ENCODE measurements at regions not wholly inside any gene's neighbourhood (a gene's known extent, or its start where the extent isn't known, plus 50 kb on each side); places are given as distances from the start of the nearest gene placed in this dataset.

DNA sequence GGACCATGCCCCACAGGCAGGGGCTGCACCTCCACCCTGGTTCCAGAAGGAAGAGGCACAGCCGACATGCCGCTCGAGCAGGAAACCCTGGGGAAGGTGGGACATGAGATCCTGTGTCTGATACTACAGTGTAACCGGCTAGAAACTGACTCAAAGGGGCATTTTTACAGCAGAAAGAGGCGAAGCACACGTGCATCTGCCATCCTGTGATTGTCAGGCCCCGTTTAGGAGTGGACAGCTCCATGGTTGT, 62.7 kb downstream of the SIK1 start:
- DNase-seq (ENCODE audit: low read depth, low spot score), result no peak
- TF ChIP-seq, protein P1, sequence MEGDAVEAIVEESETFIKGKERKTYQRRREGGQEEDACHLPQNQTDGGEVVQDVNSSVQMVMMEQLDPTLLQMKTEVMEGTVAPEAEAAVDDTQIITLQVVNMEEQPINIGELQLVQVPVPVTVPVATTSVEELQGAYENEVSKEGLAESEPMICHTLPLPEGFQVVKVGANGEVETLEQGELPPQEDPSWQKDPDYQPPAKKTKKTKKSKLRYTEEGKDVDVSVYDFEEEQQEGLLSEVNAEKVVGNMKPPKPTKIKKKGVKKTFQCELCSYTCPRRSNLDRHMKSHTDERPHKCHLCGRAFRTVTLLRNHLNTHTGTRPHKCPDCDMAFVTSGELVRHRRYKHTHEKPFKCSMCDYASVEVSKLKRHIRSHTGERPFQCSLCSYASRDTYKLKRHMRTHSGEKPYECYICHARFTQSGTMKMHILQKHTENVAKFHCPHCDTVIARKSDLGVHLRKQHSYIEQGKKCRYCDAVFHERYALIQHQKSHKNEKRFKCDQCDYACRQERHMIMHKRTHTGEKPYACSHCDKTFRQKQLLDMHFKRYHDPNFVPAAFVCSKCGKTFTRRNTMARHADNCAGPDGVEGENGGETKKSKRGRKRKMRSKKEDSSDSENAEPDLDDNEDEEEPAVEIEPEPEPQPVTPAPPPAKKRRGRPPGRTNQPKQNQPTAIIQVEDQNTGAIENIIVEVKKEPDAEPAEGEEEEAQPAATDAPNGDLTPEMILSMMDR (IDR thresholded peaks at IDR 0.05; ENCODE audit: low read depth, low read length), result no peak
- in situ Hi-C loops (cut with HindIII; ENCODE audit: low sequenced_read_pairs), result no loop called here
- no peak overlapping the region for H3K4me3 ChIP-seq (ENCODE audit: low read depth, low read length)

DNA sequence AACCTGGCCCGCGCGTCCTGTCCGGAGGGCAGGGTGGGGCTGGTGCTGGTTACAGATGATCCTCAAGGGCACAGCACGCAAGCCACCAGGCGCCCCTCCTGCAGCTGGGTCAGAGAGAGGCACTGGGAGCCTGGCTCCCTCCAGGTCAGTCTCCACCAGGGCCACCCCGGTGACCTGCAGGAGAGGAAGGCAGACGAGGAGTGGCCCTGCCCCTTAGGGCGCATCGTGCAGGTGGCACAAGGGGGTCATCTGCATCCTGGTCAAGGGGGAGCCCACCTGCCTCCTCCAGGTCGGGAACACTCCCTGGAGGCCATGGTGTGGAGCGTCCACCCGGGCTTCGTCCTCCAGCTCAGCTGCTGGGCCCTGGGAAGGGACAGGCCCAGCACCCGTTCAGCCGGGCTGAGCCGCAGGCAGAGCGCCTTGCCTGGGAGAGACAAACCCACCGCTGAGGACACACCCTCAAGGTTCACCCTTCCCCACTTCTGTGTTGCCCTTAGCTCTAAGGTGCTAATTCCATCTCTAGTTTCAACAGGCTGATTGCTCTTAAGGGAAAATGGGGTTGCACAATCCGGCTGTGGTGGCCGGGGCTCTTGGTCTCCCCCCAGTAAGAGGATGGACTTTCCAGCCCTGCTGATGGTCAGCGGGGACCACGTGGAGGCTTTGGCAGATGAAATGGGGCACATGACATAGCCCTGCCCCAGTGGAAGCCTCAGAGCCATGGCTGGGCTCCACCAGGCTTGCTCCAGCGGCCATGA, 63.2 kb downstream of the SIK1 start:
- TF ChIP-seq, protein P1 (IDR thresholded peaks at IDR 0.05; ENCODE audit: low read depth, low read length), result no peak
- in situ Hi-C loops (cut with HindIII; ENCODE audit: low sequenced_read_pairs), result no loop called here
- no peak for DNase-seq (ENCODE audit: low read depth, low spot score)
- H3K4me3 ChIP-seq (ENCODE audit: low read depth, low read length), result no peak overlapping the region

DNA sequence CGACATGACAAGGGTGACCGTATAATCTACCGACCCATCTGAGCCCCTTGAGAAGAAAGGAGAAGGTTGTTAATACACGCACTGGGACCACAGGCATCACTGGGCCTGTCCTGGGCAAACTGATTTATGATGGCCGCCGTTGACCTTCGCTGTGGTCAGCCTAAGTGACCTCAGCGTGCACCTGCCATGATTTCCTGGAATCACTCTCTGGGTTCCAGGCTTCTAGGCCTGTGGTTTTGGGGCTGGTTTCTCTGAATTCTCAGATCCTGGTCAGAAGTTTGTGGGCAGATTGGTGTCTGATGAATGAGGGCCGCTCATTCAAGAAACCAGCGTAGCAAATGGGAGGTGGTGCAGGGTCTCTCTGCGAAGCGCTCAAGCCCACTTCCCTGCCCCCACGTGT, 64.0 kb downstream of the SIK1 start:
- in situ Hi-C loops (cut with HindIII; ENCODE audit: low sequenced_read_pairs), result no loop called here
- H3K4me3 ChIP-seq (ENCODE audit: low read depth, low read length), result no peak overlapping the region
- TF ChIP-seq, protein P1 (IDR thresholded peaks at IDR 0.05; ENCODE audit: low read depth, low read length), result no peak
- peak; percentile 20 for DNase-seq (ENCODE audit: low read depth, low spot score)

DNA sequence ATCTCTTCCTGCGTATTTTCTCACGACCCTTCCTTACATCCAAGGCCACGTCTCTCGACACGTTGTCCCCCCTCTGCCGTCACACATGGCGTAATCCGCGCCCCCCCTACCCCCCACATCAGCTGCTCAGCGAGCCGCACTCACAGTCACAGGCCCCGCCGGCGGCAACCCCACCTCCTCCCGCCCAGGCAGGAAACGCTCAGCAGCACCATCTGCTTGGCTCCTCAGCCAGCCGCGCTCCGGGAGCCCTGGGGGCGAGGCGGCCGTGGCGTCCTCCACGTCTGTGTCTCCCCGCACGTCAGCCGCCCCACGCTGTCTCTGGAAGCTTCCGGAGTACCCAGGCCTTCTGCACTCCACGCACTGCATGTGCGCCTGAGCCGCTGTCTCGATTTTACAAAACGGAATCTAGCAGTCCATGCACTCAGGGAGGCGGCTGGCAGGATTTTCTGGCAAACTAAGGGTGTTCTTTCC, 64.6 kb downstream of the SIK1 start:
- H3K4me3 ChIP-seq (ENCODE audit: low read depth, low read length), result no peak overlapping the region
- peak; percentile 78 for DNase-seq (ENCODE audit: low read depth, low spot score)
- in situ Hi-C loops (cut with HindIII; ENCODE audit: low sequenced_read_pairs), result no loop called here
- TF ChIP-seq, protein P1 (IDR thresholded peaks at IDR 0.05; ENCODE audit: low read depth, low read length), result no peak

DNA sequence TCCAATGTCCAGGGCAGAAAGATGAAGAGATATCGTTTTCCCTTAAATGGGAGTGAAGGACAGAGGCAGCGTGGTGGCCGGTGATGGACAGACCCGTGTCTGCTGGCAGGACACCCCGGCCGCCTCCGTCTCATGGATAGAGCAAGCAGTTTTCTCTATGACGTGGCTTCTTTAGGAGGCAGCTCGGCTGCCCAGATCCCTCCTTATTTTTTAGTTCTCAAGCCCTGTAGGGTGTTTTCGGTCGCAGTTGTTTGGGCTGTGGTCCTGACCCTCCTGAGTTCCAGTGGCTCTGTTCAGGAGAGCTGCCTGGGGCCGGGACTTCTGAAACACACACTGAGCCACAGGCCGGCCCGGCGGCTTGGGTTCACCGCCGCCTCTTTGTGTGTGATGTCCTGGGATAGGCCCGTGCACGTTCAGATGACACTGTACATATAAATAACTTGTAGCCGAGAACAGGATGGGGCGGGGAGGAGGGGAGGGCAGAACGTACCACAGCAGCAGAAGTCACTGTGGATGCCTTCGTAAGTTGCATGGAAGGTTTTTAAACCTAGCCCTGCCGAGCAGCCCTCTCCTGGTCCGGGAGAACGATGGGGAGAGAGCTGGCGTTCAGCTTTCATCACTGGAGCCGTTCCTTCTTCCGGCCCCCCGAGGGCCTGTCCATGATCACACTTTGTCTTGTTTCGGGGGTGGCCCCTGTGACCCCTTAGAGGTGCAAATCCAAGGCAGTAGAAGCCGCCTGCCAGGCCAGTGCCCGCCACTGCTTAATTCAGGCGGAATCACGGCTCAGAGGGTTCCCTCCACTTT, 65.2 kb downstream of the SIK1 start:
- in situ Hi-C loops (cut with HindIII; ENCODE audit: low sequenced_read_pairs), result no loop called here
- peak; percentile 57 for DNase-seq (ENCODE audit: low read depth, low spot score)
- TF ChIP-seq, protein P1 (IDR thresholded peaks at IDR 0.05; ENCODE audit: low read depth, low read length), result no peak
- H3K4me3 ChIP-seq (ENCODE audit: low read depth, low read length), result no peak overlapping the region

DNA sequence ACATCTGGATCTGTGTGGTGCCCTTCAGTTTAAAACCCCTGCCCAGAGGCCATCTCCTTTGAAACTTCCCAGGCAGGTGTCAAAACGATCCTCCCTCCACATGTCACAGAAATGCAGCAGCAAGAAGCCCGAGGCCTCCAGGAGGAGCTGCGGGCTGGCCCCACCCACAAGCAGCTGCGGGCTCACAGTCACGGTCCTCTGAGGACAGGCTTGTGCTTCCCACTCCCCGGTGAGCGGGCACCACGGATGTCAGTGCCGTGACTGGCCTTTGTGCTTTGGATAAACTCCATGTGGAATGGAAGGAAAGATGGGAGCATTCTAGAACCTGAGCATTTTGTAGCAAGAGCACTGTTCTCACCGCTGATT, 65.8 kb downstream of the SIK1 start:
- H3K4me3 ChIP-seq (ENCODE audit: low read depth, low read length), result no peak overlapping the region
- TF ChIP-seq, protein P1 (IDR thresholded peaks at IDR 0.05; ENCODE audit: low read depth, low read length), result no peak
- in situ Hi-C loops (cut with HindIII; ENCODE audit: low sequenced_read_pairs), result no loop called here
- DNase-seq (ENCODE audit: low read depth, low spot score), result no peak

Measured in astrocyte of the spinal cord (primary cell).